K562 (cell line): ENCODE measurements at regions not wholly inside any gene's neighbourhood (a gene's known extent, or its start where the extent isn't known, plus 50 kb on each side); places are given as distances from the start of the nearest gene placed in this dataset.

Experiments used
- ATAC-seq: fragments of 200-7000 bp; cut with Tn5 transposase; 3 replicates; pipeline ENCODE4 v1.9.1; 2020; ENCODE audit warnings: moderate library complexity
- BruUV-seq: library from RNA; stranded (reverse); fragments of 400-500 nt; replicated peaks from 2 replicates; lab custom pipeline; 2021; lab: Mats Ljungman, UMichigan
- CTCF ChIA-PET: fragments of 300-600 bp; formaldehyde crosslinking; extraction: SDS; loops from one replicate; lab custom pipeline; 2021; ENCODE audit warnings: low intra/inter-chr PET ratio; lab: Yijun Ruan, JAX
- POLR2A ChIA-PET: fragments of 300-600, 350-650 bp; sonication (Branson Sonifier 250); formaldehyde crosslinking; extraction: SDS; loops from one replicate; lab custom pipeline; 2021; ENCODE audit warnings: antibody characterized with exemption, inconsistent platforms; lab: Yijun Ruan, JAX
- DNase-seq, 4 experiments: peaks; one replicate each; pipeline versions ENCODE4 v3.0.0 to v3.0.0-alpha.2; 2011 to 2018; ENCODE audit warnings: low spot score in 3 of 4, mixed read lengths in 3 of 4; ENCODE audit errors: extremely low read depth in 1 of 4
- FAIRE-seq: peaks from 2 replicates; lab custom pipeline; 2011; peaks lifted over from hg19 to GRCh38; lab: Jason Lieb, UNC
- H2AFZ ChIP-seq: 2 replicates; pipeline ENCODE4 v1.6.0; 2011; ENCODE audit warnings: low read depth, low read length, control low read depth, inconsistent platforms
- H3K27ac ChIP-seq: fragments of 200-600 bp; 3 replicates; pipeline ENCODE4 v1.8.0; 2011; ENCODE audit warnings: low read depth, mild to moderate bottlenecking, control low read depth, inconsistent platforms, low read length, moderate library complexity, mixed read lengths; ENCODE audit errors: extremely low read depth
- H3K27me3 ChIP-seq, 2 experiments: fragments of 300-600 bp in 1 of 2; 2 replicates in 1 of 2; 3 replicates in 1 of 2; pipeline versions ENCODE4 v1.6.0 to v1.8.0; 2011; ENCODE audit warnings: inconsistent platforms in 2 of 2, low read length in 2 of 2, mild to moderate bottlenecking in 1 of 2, mixed read lengths in 1 of 2, moderate library complexity in 1 of 2; ENCODE audit not compliant: control insufficient read depth in 2 of 2, insufficient read depth in 2 of 2
- H3K36me3 ChIP-seq: fragments of 300-600 bp; 3 replicates; pipeline ENCODE4 v1.8.0; 2011; ENCODE audit warnings: mild to moderate bottlenecking, low read length, inconsistent platforms; ENCODE audit not compliant: control insufficient read depth, insufficient read depth
- H3K4me1 ChIP-seq, 2 experiments: fragments of 200-600 bp in 1 of 2; replicated peaks in 1 of 2; 2 replicates in 1 of 2; 3 replicates in 1 of 2; pipeline versions ENCODE4 v1.5.1 to v1.8.0; 2011; ENCODE audit warnings: inconsistent platforms in 2 of 2, low read length in 2 of 2, mild to moderate bottlenecking in 1 of 2, mixed read lengths in 1 of 2, moderate library complexity in 1 of 2; ENCODE audit not compliant: control insufficient read depth in 2 of 2, insufficient read depth in 2 of 2
- H3K4me2 ChIP-seq: 2 replicates; pipeline ENCODE4 v1.6.1; 2011; ENCODE audit warnings: low read length, control low read depth, inconsistent platforms, mixed read lengths; ENCODE audit not compliant: insufficient read depth
- H3K4me3 ChIP-seq: fragments of 200-600 bp; sonication (generic), shearing (Covaris generic); 2 replicates; pipeline ENCODE4 v1.5.1; 2016; ENCODE audit warnings: control low read depth, inconsistent platforms
- H3K79me2 ChIP-seq: fragments of 200-600 bp; 3 replicates; pipeline ENCODE4 v1.8.0; 2011; ENCODE audit warnings: low read length, inconsistent platforms; ENCODE audit not compliant: control insufficient read depth, insufficient read depth
- H3K9ac ChIP-seq, 2 experiments: 2 replicates each; pipeline versions ENCODE4 v1.6.0 to v1.6.1; 2011; ENCODE audit warnings: low read depth in 2 of 2, low read length in 2 of 2, control low read depth in 1 of 2, inconsistent platforms in 1 of 2, mild to moderate bottlenecking in 1 of 2, mixed read lengths in 1 of 2; ENCODE audit not compliant: insufficient read depth in 1 of 2
- H3K9me1 ChIP-seq: one replicate; pipeline ENCODE4 v1.6.0; 2011; ENCODE audit warnings: inconsistent platforms, mild to moderate bottlenecking, low read length, moderate library complexity; ENCODE audit not compliant: control insufficient read depth, insufficient read depth
- H3K9me3 ChIP-seq: replicated peaks from 2 replicates; pipeline ENCODE4 v1.5.1; 2011; ENCODE audit warnings: low read depth, low read length, inconsistent platforms; ENCODE audit not compliant: control insufficient read depth, insufficient read depth
- H4K20me1 ChIP-seq: replicated peaks from 2 replicates; pipeline ENCODE4 v1.6.1; 2011; ENCODE audit warnings: low read length, inconsistent platforms, mixed read lengths; ENCODE audit not compliant: control insufficient read depth, insufficient read depth
- HINFP ChIP-seq: fragments of 450-650 bp; conservative IDR thresholded peaks from 2 replicates; pipeline ENCODE4 v1.6.1; 2016; ENCODE audit warnings: missing genetic modification characterization, low read depth, mild to moderate bottlenecking, control low read depth, missing compliant biosample characterization
- HMG20A ChIP-seq: fragments of 450-650 bp; formaldehyde crosslinking; conservative IDR thresholded peaks from 2 replicates; pipeline ENCODE4 v1.4.0; 2020; ENCODE audit warnings: mild to moderate bottlenecking, mixed read lengths
- SAFB ChIP-seq: fragments of 200-400 bp; formaldehyde crosslinking; IDR thresholded peaks from 2 replicates; pipeline ENCODE4 v1.6.1; 2017; ENCODE audit warnings: low read depth, low read length, borderline replicate concordance
- SMAD1 ChIP-seq: fragments of 150-350 bp; IDR thresholded peaks from 2 replicates; pipeline ENCODE4 v1.6.1; 2014; ENCODE audit warnings: low read length, low read depth; ENCODE audit not compliant: partially characterized antibody
- SRSF1 ChIP-seq: fragments of 200-400 bp; formaldehyde crosslinking; IDR thresholded peaks from 2 replicates; pipeline ENCODE4 v1.6.1; 2017; ENCODE audit warnings: mild to moderate bottlenecking, low read depth, low read length, moderate library complexity
- ZBTB11 ChIP-seq, 3 experiments: fragments of 200-800 bp in 1 of 3; fragments of 250-450 bp in 1 of 3; fragments of 450-650 bp in 1 of 3; sonication (Bioruptor Pico) in 1 of 3; sonication (Bioruptor generic) in 1 of 3; formaldehyde crosslinking in 1 of 3; IDR thresholded peaks; 2 replicates each; pipeline versions ENCODE4 v1.6.1 to v1.8.0; 2016 to 2022; ENCODE audit warnings: mild to moderate bottlenecking in 2 of 3, missing genetic modification characterization in 2 of 3, missing compliant biosample characterization in 1 of 3, moderate library complexity in 1 of 3
- ZFPM2 ChIP-seq: fragments of 250-450 bp; sonication (Bioruptor Pico); IDR thresholded peaks from 2 replicates; pipeline ENCODE4 v1.5.1; 2022; ENCODE audit warnings: mild to moderate bottlenecking
- ZHX1 ChIP-seq: fragments of 150-350 bp; conservative IDR thresholded peaks from 2 replicates; pipeline ENCODE4 v1.6.1; 2014; ENCODE audit warnings: low read length
- WGBS: fragments of 100-300 bp; shearing (Covaris generic); methylation state at CpG from one replicate; pipeline ENCODE4 v1.1.6; 2016; ENCODE audit warnings: low coverage, mixed read lengths; ENCODE audit not compliant: insufficient coverage; ENCODE audit errors: missing lambda C conversion rate; 5-methylcytosine and 5-hydroxymethylcytosine counted together
- in situ Hi-C: fragments of 300-500 bp; cut with MboI; formaldehyde crosslinking; loops from 4 replicates; pipeline ENCODE4 v1.15.0; 2018; ENCODE audit warnings: inconsistent platforms, mixed read lengths
- intact Hi-C: fragments of 100-400 bp; cut with micrococcal nuclease; formaldehyde crosslinking; loops from 2 replicates; pipeline ENCODE4 v1.14.2; 2022

- Histone ChIP-seq H3K27me3 (peaks cover 0 to 4% of the 10 kb centered on the region in 2 experiments; a peak in 1 of 5 replicates), H2AFZ (no peak overlapping the region), H3K9me3 (no peaks in the 10 kb centered on the region), H3K79me2 (no peaks in the 10 kb centered on the region), H3K36me3 (no peaks in the 10 kb centered on the region), H3K4me1 (no peaks in the 10 kb centered on the region), H3K4me3 (no peak overlapping the region), H3K27ac (no peak overlapping the region), H3K9me1 (no peaks in the 10 kb centered on the region), H3K4me2 (no peak overlapping the region), H4K20me1 (no peaks in the 10 kb centered on the region), H3K9ac (no peak overlapping the region)
- no peak for TF ChIP-seq SAFB
- TF ChIP-seq ZFPM2 (CRISPR knock-in tag): no peak
- TF ChIP-seq HMG20A: no peak
- BruUV-seq: no TSS peak
- ATAC-seq (no peak), FAIRE-seq (no peak), DNase-seq (no peak)
- intact Hi-C loops: no loop called here
- POLR2A ChIA-PET: interaction anchor here (0.7 kb wide), 1 partner anchor 50 kb away, joined by 3 read pairs; no protein-coding TSS in a partner anchor
- 0% methylated on average over 5 of the region's 5 CpGs for WGBS
- CTCF ChIA-PET: no interaction called here
- in situ Hi-C loops: no loop called here
Observed at GRCh38 chr5:3680821-3681220, 85.2 kb downstream of the IRX1 start.

- no peak overlapping the region for H3K27ac ChIP-seq
- ChIA-PET CTCF (no interaction called here), POLR2A (no interaction called here)
- H3K79me2 ChIP-seq: no peaks in the 10 kb centered on the region
- in situ Hi-C loops: no loop called here
- H3K27me3 ChIP-seq: peaks cover 0 to 4% of the 10 kb centered on the region in 2 experiments; a peak in 1 of 5 replicates
- no TSS peak for BruUV-seq
- H3K4me2 ChIP-seq: no peak overlapping the region
- H3K9me1 ChIP-seq: no peaks in the 10 kb centered on the region
- under 1% methylated on average over 13 of the region's 13 CpGs for WGBS
- H3K4me3 ChIP-seq: no peak overlapping the region
- intact Hi-C loops: no loop called here
- no peaks in the 10 kb centered on the region for H3K4me1 ChIP-seq
- no peak overlapping the region for H2AFZ ChIP-seq
- FAIRE-seq (no peak), DNase-seq (no peak), ATAC-seq (no peak)
- H4K20me1 ChIP-seq: no peaks in the 10 kb centered on the region
- H3K36me3 ChIP-seq: no peaks in the 10 kb centered on the region
- no peaks in the 10 kb centered on the region for H3K9me3 ChIP-seq
- no peak overlapping the region for H3K9ac ChIP-seq
- no peak for TF ChIP-seq HINFP (tag)
- no peak for TF ChIP-seq SMAD1
- no peak for TF ChIP-seq ZHX1
- no peak for TF ChIP-seq SRSF1
- no peak for TF ChIP-seq ZBTB11 (CRISPR knock-in tag; IDR thresholded peaks at IDR 0.05)
Observed at GRCh38 chr5:3684118-3684517, 88.5 kb downstream of the IRX1 start.
